GM10266 (cell line): ENCODE measurements at regions not wholly inside any gene's neighbourhood (a gene's known extent, or its start where the extent isn't known, plus 50 kb on each side); places are given as distances from the start of the nearest gene placed in this dataset.
"Not testable (repeated sequence)": the region's sequence is repeated elsewhere in the genome, so short reads cannot be mapped to it uniquely, and the experiment has no call there.

Experiments
- DNase-seq: peaks from one replicate; pipeline ENCODE4 v3.0.0; 2012; ENCODE audit errors: extremely low spot score
- CTCF ChIP-seq: IDR thresholded peaks from 2 replicates; pipeline ENCODE4 v1.5.1; 2012; ENCODE audit warnings: mild to moderate bottlenecking, low read depth; ENCODE audit not compliant: control insufficient read depth, insufficient read depth; ENCODE audit errors: missing control alignments

- no peak for DNase-seq
- TF ChIP-seq CTCF = no peak
Observed at GRCh38 chr6:155544677-155545076, 89.0 kb upstream of the NOX3 start.

- DNase-seq = no peak
- no peak for TF ChIP-seq CTCF
Observed at GRCh38 chr6:155543166-155543847, 87.7 kb upstream of the NOX3 start.

- no peak for TF ChIP-seq CTCF
- no peak for DNase-seq
Observed at GRCh38 chr6:155542036-155542435, 86.4 kb upstream of the NOX3 start.

- TF ChIP-seq CTCF = no peak
- DNase-seq = no peak
Observed at GRCh38 chr6:155538708-155539390, 83.2 kb upstream of the NOX3 start.

GRCh38 chr6:155534678-155535077, 79.0 kb upstream of the NOX3 start:
- DNase-seq = no peak
- TF ChIP-seq CTCF = no peak

GRCh38 chr6:155530219-155530834, 74.7 kb upstream of the NOX3 start:
- TF ChIP-seq CTCF = peak; percentile 67
- DNase-seq = peak; percentile 31

- not testable (repeated sequence) for DNase-seq
Observed at GRCh38 chr6:155529814-155530213, 74.2 kb upstream of the NOX3 start.
